Stimulated activated CD4-positive, alpha-beta T cell treated with anti-CD3 and anti-CD28 coated beads, Interleukin-12 subunit alpha, Interleukin-12 subunit beta, amount 100 ng/mL, for 48 hours (primary cell): ENCODE measurements at regions not wholly inside any gene's neighbourhood (a gene's known extent, or its start where the extent isn't known, plus 50 kb on each side); places are given as distances from the start of the nearest gene placed in this dataset.

ENCODE experiments used
- DNase-seq, 3 donors: peaks; one replicate each; pipeline ENCODE4 v3.0.0-alpha.2; 2020; ENCODE audit warnings: low read depth in 2 of 3, low spot score in 1 of 3

GRCh38 chr16:85520853-85521521 is 92.1 kb upstream of the GSE1 start:
- DNase-seq = no peak

- no peak for DNase-seq
Observed at GRCh38 chr16:85521552-85522307, 91.4 kb upstream of the GSE1 start.

GRCh38 chr16:85522308-85522841 is 90.7 kb upstream of the GSE1 start:
- DNase-seq = no peak

- DNase-seq = no peak
Observed at GRCh38 chr16:85522842-85523601, 90.1 kb upstream of the GSE1 start.

- no peak for DNase-seq
Observed at GRCh38 chr16:85523602-85524364, 89.3 kb upstream of the GSE1 start.

GRCh38 chr16:85524365-85524629 is 88.8 kb upstream of the GSE1 start:
- no peak for DNase-seq

GRCh38 chr16:85524630-85525419 is 88.3 kb upstream of the GSE1 start:
- no peak for DNase-seq

GRCh38 chr16:85525420-85526184 is 87.5 kb upstream of the GSE1 start:
- no peak for DNase-seq

GRCh38 chr16:85526185-85526974 is 86.7 kb upstream of the GSE1 start:
- no peak for DNase-seq

- DNase-seq = no peak
Observed at GRCh38 chr16:85527042-85527766, 85.9 kb upstream of the GSE1 start.

- DNase-seq = no peak
Observed at GRCh38 chr16:85527767-85528297, 85.3 kb upstream of the GSE1 start.

GRCh38 chr16:85528528-85529387 is 84.4 kb upstream of the GSE1 start:
- DNase-seq = peak in 1 of 3 donors; percentile 37

- no peak for DNase-seq
Observed at GRCh38 chr16:85529489-85530369, 83.4 kb upstream of the GSE1 start.

- DNase-seq = no peak
Observed at GRCh38 chr16:85530370-85530739, 82.8 kb upstream of the GSE1 start.

- no peak for DNase-seq
Observed at GRCh38 chr16:85531516-85531915, 81.6 kb upstream of the GSE1 start.

GRCh38 chr16:85532147-85532546 is 81.0 kb upstream of the GSE1 start:
- no peak for DNase-seq
